ENCODE measurements at regions not wholly inside any gene's neighbourhood (a gene's known extent, or its start where the extent isn't known, plus 50 kb on each side); places are given as distances from the start of the nearest gene placed in this dataset.
A peak's percentile ranks its signal among the peaks of the same experiment; 100 is the strongest.

GRCh38 chr5:159650803-159651202 is 265.5 kb upstream of the ADRA1B start:
- no peak for TF ChIP-seq CTCF (IDR thresholded peaks at IDR 0.05; ENCODE audit: insufficient read depth, low read depth, low read length, missing control alignments)
- no peak for DNase-seq (ENCODE audit: low read depth)
- H3K4me3 ChIP-seq (ENCODE audit: low read length), result no peak overlapping the region

DNA sequence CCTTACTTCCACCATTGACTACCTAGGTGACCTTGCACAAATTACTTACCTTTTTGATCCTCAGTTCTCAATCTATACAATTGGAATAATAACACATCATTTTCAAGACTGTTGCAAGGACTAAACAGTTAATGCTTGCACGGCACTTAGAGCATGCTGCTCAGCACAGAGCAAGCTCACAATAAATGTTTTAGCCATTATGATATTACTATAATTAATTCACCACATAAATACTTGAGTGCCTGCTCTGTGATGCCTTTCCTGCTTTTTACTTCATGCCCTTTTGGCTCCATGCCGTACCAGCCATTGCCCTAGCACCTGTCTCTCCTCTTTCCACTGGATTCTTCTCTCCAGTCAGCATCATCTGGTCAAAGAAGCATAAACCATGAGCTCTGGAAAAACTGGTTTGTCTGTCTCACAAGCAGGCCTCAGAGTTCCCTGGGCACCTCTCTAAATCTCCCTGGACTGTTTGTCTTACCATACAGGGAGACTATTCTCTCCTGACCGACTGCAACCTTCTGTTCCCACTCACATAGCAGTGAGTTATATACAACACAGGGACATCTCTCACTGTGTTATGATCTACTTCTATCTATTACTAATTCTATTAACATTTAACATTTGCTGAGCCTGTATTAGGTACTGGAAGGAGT is 260.4 kb upstream of the ADRA1B start:
- H3K4me3 ChIP-seq (ENCODE audit: low read length), result no peak overlapping the region
- peak; percentile 40 for DNase-seq (ENCODE audit: low read depth)
- no peak for TF ChIP-seq CTCF (IDR thresholded peaks at IDR 0.05; ENCODE audit: insufficient read depth, low read depth, low read length, missing control alignments)

GRCh38 chr5:159657298-159657697 is 259.0 kb upstream of the ADRA1B start:
- DNase-seq (ENCODE audit: low read depth), result no peak
- no peak for TF ChIP-seq CTCF (IDR thresholded peaks at IDR 0.05; ENCODE audit: insufficient read depth, low read depth, low read length, missing control alignments)
- no peak overlapping the region for H3K4me3 ChIP-seq (ENCODE audit: low read length)

- no peak for DNase-seq (ENCODE audit: low read depth)
- H3K4me3 ChIP-seq (ENCODE audit: low read length), result no peak overlapping the region
- no peak for TF ChIP-seq CTCF (IDR thresholded peaks at IDR 0.05; ENCODE audit: insufficient read depth, low read depth, low read length, missing control alignments)
Measured at GRCh38 chr5:159657771-159658170, 258.5 kb upstream of the ADRA1B start.

GRCh38 chr5:159658266-159658925 is 257.9 kb upstream of the ADRA1B start:
- TF ChIP-seq CTCF (IDR thresholded peaks at IDR 0.05; ENCODE audit: insufficient read depth, low read depth, low read length, missing control alignments), result no peak
- H3K4me3 ChIP-seq (ENCODE audit: low read length), result no peak overlapping the region
- DNase-seq (ENCODE audit: low read depth), result no peak

- peak; percentile 61 for DNase-seq (ENCODE audit: low read depth)
- no peak for TF ChIP-seq CTCF (IDR thresholded peaks at IDR 0.05; ENCODE audit: insufficient read depth, low read depth, low read length, missing control alignments)
- H3K4me3 ChIP-seq (ENCODE audit: low read length), result no peak overlapping the region
Measured at GRCh38 chr5:159660401-159660800, 255.9 kb upstream of the ADRA1B start.

DNA sequence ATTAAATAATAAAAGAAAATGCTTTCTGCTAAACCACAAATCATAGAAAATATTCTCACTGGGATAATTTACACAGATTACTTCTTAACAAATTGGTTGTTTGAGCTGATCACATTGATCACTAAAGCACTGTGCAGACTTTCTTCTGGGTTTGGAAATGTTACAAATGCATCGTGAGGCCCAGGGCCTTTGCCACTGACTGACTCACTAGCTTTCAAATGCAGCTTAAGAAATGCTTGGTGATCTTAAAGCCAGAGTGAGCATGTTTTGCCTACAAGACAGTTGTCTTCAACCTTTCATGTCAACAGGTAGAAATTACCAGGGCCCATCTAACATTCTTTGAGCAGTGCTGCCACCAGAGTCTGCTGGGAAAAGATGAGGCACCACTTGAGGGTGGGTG is 252.3 kb upstream of the ADRA1B start:
- H3K4me3 ChIP-seq (ENCODE audit: low read length), result no peak overlapping the region
- no peak for TF ChIP-seq CTCF (IDR thresholded peaks at IDR 0.05; ENCODE audit: insufficient read depth, low read depth, low read length, missing control alignments)
- no peak for DNase-seq (ENCODE audit: low read depth)
